ENCODE measurements at regions not wholly inside any gene's neighbourhood (a gene's known extent, or its start where the extent isn't known, plus 50 kb on each side); places are given as distances from the start of the nearest gene placed in this dataset.

- H3K4me3 ChIP-seq (ENCODE audit: low read length) = no peak overlapping the region
- no peak for TF ChIP-seq ZNF274 (IDR thresholded peaks at IDR 0.05; ENCODE audit: low read depth, low read length)
Measured at GRCh38 chr3:31226346-31226745, 306.4 kb upstream of the STT3B start.

DNA sequence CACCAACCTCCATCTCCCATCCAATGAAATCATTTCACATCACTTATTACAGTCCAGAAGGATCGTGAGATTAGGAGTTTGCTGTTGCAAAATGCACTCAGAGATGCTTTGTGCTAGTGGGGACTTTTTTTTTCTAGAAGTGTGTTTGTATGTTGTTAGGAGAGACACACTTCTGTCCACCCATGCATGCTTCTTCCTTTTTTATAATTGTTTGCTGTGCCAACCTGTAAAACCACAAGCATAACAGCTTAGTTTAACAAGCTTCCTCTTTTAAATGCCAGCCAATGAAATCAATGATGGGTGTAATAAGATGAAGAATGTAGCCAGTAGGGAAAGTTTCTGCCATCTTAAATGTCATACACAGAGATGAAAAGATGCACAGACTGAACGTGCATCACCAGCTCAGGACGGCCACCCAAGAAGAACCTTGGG is 305.6 kb upstream of the STT3B start:
- no peak overlapping the region for H3K4me3 ChIP-seq (ENCODE audit: low read length)

DNA sequence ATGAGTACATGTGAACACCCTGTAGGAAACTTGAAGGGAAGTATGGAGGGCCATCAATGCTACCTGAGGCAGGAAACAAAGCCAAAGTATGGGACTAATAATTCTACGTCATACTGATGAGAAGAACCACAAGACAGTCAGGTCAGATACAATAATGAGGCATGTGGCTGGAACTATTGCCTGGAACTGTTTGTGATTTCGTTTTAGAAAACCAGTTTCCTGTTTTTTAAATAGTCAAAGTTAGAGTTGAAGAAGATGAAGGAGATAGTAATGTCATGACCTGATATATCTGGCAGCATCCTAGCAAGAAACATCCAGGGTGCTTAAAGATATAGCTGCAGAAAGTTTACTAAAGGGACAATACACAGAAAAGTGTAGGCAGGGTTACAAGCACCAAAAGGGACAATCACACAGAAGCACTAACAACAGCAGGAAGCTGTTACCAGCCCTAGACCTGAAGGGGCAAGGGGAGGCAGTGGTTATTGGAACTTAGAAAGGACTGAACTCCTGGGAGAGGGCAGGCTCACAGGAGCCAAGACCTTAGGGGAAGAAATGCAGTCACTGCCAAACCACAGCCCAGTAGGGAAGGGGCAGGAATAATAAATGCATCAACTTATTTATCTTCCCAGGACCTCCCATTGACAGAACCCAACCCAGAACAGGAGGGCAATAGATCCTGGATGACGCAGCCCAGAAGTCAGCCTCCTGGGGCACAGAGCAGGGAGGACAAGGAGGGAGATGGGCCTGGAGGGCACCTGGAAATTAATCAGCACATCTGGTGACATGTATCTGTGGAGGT is 302.1 kb upstream of the STT3B start:
- TF ChIP-seq ZNF274 (IDR thresholded peaks at IDR 0.05; ENCODE audit: low read depth, low read length) = no peak
- H3K4me3 ChIP-seq (ENCODE audit: low read length) = no peak overlapping the region

More for the DNA sequence above, 305.6 kb upstream of the STT3B start:
- TF ChIP-seq ZNF274 (IDR thresholded peaks at IDR 0.05; ENCODE audit: low read depth, low read length) = no peak

- H3K4me3 ChIP-seq (ENCODE audit: low read length) = no peak overlapping the region
- TF ChIP-seq ZNF274 (IDR thresholded peaks at IDR 0.05; ENCODE audit: low read depth, low read length) = no peak
Measured at GRCh38 chr3:31232055-31233025, 300.4 kb upstream of the STT3B start.

DNA sequence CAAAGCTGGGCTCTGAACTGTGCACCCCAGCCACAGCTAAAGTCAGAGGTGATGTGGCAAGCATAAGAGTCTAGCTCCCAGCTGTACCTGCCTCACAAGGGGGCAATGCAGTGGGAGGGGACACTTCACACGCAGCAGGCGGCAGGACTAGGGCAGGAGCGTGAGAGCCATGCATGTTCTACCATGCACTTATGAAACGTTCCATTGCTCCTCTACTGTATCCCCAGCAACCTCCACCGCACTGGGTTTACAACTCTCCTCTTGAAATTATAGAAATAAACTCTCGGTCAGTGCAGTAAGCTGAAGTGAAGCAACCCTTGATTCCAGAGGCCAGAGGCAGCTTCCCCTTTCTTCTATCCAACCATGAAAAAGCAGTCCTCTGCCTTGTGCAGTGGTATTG is 298.6 kb upstream of the STT3B start:
- H3K4me3 ChIP-seq (ENCODE audit: low read length) = no peak overlapping the region
- no peak for TF ChIP-seq ZNF274 (IDR thresholded peaks at IDR 0.05; ENCODE audit: low read depth, low read length)

DNA sequence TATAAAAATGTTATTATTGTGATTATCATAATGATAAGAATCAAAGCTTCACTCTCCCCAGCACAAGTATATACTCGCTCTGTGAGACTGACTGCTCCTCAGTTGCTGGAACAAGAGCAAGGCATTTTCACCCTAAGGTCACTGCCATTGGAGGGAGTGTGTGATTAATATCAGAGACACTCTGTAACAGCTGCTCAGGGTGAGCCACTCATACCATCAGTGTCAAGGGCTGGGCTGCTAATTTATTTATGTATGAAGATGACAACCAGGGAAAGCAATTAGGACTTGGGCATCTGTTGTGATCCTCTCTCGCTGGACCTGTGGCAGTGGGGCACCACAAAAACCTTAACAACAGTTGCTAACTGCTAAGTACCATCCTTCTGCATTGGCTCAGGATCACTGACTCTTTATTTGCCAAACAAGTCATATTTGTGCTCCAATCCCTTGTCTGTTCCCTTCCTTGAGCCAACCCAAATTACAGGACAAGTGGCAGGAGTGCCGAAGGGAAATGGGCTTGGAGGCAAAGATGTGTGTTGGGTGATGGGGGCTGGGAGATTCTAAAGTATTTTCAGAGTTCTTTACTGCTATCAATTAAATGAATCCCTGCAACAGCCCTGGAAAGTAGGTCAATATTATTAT is 297.5 kb upstream of the STT3B start:
- no peak overlapping the region for H3K4me3 ChIP-seq (ENCODE audit: low read length)
- TF ChIP-seq ZNF274 (IDR thresholded peaks at IDR 0.05; ENCODE audit: low read depth, low read length) = no peak

DNA sequence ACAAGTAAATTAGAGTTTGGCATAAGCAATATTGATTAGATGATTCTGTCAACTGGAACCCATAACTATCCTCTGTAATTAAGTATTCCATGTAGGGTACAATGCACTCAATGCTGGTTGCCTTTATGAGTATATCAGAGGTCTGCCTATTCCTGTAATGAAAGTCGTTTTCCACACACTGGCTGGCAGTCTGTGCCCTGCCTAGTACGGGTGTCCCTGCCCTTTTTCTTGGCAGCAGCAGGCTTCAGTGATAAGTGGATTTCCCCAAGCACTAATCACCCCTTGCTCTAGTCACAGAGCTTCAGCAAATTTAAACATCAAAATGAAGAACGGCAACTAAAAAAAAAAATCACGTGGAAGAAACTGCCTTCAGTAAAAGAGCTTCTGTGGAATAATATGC is 294.8 kb upstream of the STT3B start:
- TF ChIP-seq ZNF274 (IDR thresholded peaks at IDR 0.05; ENCODE audit: low read depth, low read length) = no peak
- no peak overlapping the region for H3K4me3 ChIP-seq (ENCODE audit: low read length)

DNA sequence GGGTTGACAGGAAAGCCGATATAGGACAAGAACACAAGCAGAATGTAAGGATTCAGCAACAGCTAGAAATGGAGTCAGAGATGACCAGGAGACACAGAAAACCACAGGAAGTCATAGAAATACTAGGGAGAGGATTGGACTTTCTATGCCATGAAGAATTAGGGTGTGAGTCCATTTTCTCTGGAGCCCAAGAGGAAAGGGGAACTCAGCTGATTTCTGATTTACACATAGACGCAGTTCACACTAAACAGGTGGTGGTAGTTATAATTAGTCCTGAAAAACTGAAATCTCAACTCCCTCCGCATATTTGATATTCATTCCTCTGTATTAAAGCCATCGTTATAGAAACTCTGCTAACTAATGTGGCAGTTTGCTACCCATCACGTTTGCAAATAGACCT is 292.7 kb upstream of the STT3B start:
- no peak overlapping the region for H3K4me3 ChIP-seq (ENCODE audit: low read length)
- no peak for TF ChIP-seq ZNF274 (IDR thresholded peaks at IDR 0.05; ENCODE audit: low read depth, low read length)

DNA sequence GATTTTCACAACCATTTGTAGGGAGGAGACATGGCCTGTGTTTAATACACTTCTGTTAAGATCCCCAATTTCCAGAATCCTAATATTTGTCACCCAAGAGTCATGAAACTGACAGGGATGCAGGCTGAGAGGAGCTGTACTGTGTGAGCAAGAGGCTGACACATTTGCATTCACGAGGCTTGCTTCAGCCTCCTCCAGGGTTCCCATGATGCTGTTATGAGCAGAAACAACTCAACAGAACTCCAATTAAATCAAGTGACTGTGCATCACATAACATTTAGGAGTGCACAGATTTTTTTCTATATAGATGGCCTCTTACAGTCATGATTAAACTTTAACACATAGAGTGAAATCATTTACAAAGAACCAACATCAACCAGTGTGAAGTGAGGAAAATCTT is 292.3 kb upstream of the STT3B start:
- no peak overlapping the region for H3K4me3 ChIP-seq (ENCODE audit: low read length)
- no peak for TF ChIP-seq ZNF274 (IDR thresholded peaks at IDR 0.05; ENCODE audit: low read depth, low read length)

- no peak overlapping the region for H3K4me3 ChIP-seq (ENCODE audit: low read length)
- TF ChIP-seq ZNF274 (IDR thresholded peaks at IDR 0.05; ENCODE audit: low read depth, low read length) = no peak
Measured at GRCh38 chr3:31240874-31241273, 291.9 kb upstream of the STT3B start.

GRCh38 chr3:31241533-31241932 is 291.2 kb upstream of the STT3B start:
- H3K4me3 ChIP-seq (ENCODE audit: low read length) = no peak overlapping the region
- TF ChIP-seq ZNF274 (IDR thresholded peaks at IDR 0.05; ENCODE audit: low read depth, low read length) = no peak

GRCh38 chr3:31242026-31242960 is 290.4 kb upstream of the STT3B start:
- TF ChIP-seq ZNF274 (IDR thresholded peaks at IDR 0.05; ENCODE audit: low read depth, low read length) = no peak

More at GRCh38 chr3:31242026-31242960, 290.4 kb upstream of the STT3B start:
- H3K4me3 ChIP-seq (ENCODE audit: low read length) = no peak overlapping the region
